WTC11 (cell line): ENCODE measurements at regions not wholly inside any gene's neighbourhood (a gene's known extent, or its start where the extent isn't known, plus 50 kb on each side); places are given as distances from the start of the nearest gene placed in this dataset.

Source experiments
- ATAC-seq: fragments of 200-7000 bp; cut with Tn5 transposase; 2 replicates; pipeline ENCODE4 v1.10.0; 2021; ENCODE audit warnings: mild to moderate bottlenecking, moderate library complexity
- CTCF ChIA-PET: fragments of 300-600 bp; sonication (Branson Sonifier 250); formaldehyde crosslinking; loops from one replicate; lab custom pipeline; 2021; ENCODE audit warnings: antibody characterized with exemption; lab: Charles Lee
- POLR2A ChIA-PET: fragments of 350-600 bp; sonication (Branson Sonifier 250); formaldehyde crosslinking; loops from one replicate; lab custom pipeline; 2021; ENCODE audit warnings: antibody characterized with exemption; lab: Charles Lee
- DNase-seq: peaks from one replicate; pipeline ENCODE4 v3.0.0; 2021; ENCODE audit warnings: low spot score
- H3K27ac Mint-ChIP-seq: 2 replicates; pipeline ENCODE4 v1.8.0; 2021; ENCODE audit warnings: mixed read lengths
- H3K27me3 Mint-ChIP-seq: 2 replicates; pipeline ENCODE4 v1.8.0; 2021; ENCODE audit warnings: low read depth, mild to moderate bottlenecking, moderate library complexity, mixed read lengths
- H3K36me3 Mint-ChIP-seq: 2 replicates; pipeline ENCODE4 v1.8.0; 2021; ENCODE audit warnings: mixed read lengths
- H3K4me1 Mint-ChIP-seq: 2 replicates; pipeline ENCODE4 v1.8.0; 2022; ENCODE audit warnings: mixed read lengths
- H3K4me3 Mint-ChIP-seq: 2 replicates; pipeline ENCODE4 v1.8.0; 2021; ENCODE audit warnings: mild to moderate bottlenecking, moderate library complexity, mixed read lengths
- H3K9me3 Mint-ChIP-seq: 2 replicates; pipeline ENCODE4 v1.8.0; 2021; ENCODE audit warnings: mixed read lengths
- CBFB ChIP-seq: sonication (generic); formaldehyde crosslinking; IDR thresholded peaks from 2 replicates; pipeline ENCODE4 v1.8.1; 2022; ENCODE audit warnings: mild to moderate bottlenecking, low read depth, missing genetic modification reagents
- GABPB1 ChIP-seq: sonication (generic); formaldehyde crosslinking; IDR thresholded peaks from 2 replicates; pipeline ENCODE4 v1.8.1; 2023; ENCODE audit warnings: mild to moderate bottlenecking, missing genetic modification reagents
- GRHL2 ChIP-seq: fragments of 250-450 bp; sonication (Bioruptor Pico); IDR thresholded peaks from 2 replicates; pipeline ENCODE4 v1.8.0; 2022; ENCODE audit warnings: mild to moderate bottlenecking, moderate library complexity; ENCODE audit not compliant: insufficient replicate concordance, severe bottlenecking
- GTF2I ChIP-seq: fragments of 250-450 bp; sonication (Bioruptor Pico); conservative IDR thresholded peaks from 2 replicates; pipeline ENCODE4 v1.4.0; 2021; ENCODE audit warnings: mild to moderate bottlenecking
- HMGA2 ChIP-seq: fragments of 250-450 bp; sonication (Bioruptor Pico); IDR thresholded peaks from 2 replicates; pipeline ENCODE4 v1.4.0; 2021; ENCODE audit warnings: mild to moderate bottlenecking, moderate library complexity
- JAZF1 ChIP-seq: fragments of 250-450 bp; sonication (Bioruptor Pico); IDR thresholded peaks from 2 replicates; pipeline ENCODE4 v1.9.0; 2021; ENCODE audit warnings: moderate library complexity, mild to moderate bottlenecking, inconsistent platforms
- NFE2L1 ChIP-seq: sonication (generic); formaldehyde crosslinking; IDR thresholded peaks from 2 replicates; pipeline ENCODE4 v1.8.1; 2023; ENCODE audit warnings: missing genetic modification reagents
- ZNF263 ChIP-seq: sonication (generic); formaldehyde crosslinking; IDR thresholded peaks from 2 replicates; pipeline ENCODE4 v1.8.1; 2022; ENCODE audit warnings: low read depth, mild to moderate bottlenecking, moderate library complexity, missing genetic modification reagents
- ZNF423 ChIP-seq: fragments of 250-450 bp; sonication (Bioruptor Pico); IDR thresholded peaks from 2 replicates; pipeline ENCODE4 v2.1.2; 2022; ENCODE audit warnings: mild to moderate bottlenecking, moderate library complexity
- ZNF512 ChIP-seq: sonication (generic); formaldehyde crosslinking; IDR thresholded peaks from 2 replicates; pipeline ENCODE4 v1.8.1; 2022; ENCODE audit warnings: missing genetic modification reagents, borderline replicate concordance
- ZNF671 ChIP-seq: fragments of 250-450 bp; sonication (Bioruptor Pico); IDR thresholded peaks from 2 replicates; pipeline ENCODE4 v1.8.0; 2021; ENCODE audit warnings: mild to moderate bottlenecking
- ZSCAN18 ChIP-seq: fragments of 250-450 bp; sonication (Bioruptor Pico); IDR thresholded peaks from 2 replicates; pipeline ENCODE4 v2.1.2; 2022; ENCODE audit warnings: mild to moderate bottlenecking, moderate library complexity
- TF ChIP-seq, protein P1 (sequence below): sonication (generic); formaldehyde crosslinking; IDR thresholded peaks from 2 replicates; pipeline ENCODE4 v1.8.0; 2023; ENCODE audit warnings: missing genetic modification reagents, mild to moderate bottlenecking, borderline replicate concordance
- TF ChIP-seq, protein P2 (sequence below): sonication (generic); formaldehyde crosslinking; IDR thresholded peaks from 2 replicates; pipeline ENCODE4 v1.8.1; 2023; ENCODE audit warnings: mild to moderate bottlenecking, missing genetic modification reagents, moderate library complexity
- TF ChIP-seq, protein P3 (sequence below): fragments of 250-450 bp; sonication (Bioruptor Pico); IDR thresholded peaks from 2 replicates; pipeline ENCODE4 v1.9.0; 2021; ENCODE audit warnings: mild to moderate bottlenecking, borderline replicate concordance
- TF ChIP-seq, protein P4 (sequence below): sonication (generic); formaldehyde crosslinking; IDR thresholded peaks from 2 replicates; pipeline ENCODE4 v1.8.1; 2023; ENCODE audit warnings: mild to moderate bottlenecking, missing genetic modification reagents
- TF ChIP-seq, protein P5 (sequence below): sonication (generic); formaldehyde crosslinking; IDR thresholded peaks from 2 replicates; pipeline ENCODE4 v1.8.0; 2022; ENCODE audit warnings: mild to moderate bottlenecking, missing genetic modification reagents

GRCh38 chr13:80483157-80483556 lies 142.2 kb upstream of the SPRY2 start (continued):
- TF ChIP-seq ZNF512, result no peak
- TF ChIP-seq, protein P1, sequence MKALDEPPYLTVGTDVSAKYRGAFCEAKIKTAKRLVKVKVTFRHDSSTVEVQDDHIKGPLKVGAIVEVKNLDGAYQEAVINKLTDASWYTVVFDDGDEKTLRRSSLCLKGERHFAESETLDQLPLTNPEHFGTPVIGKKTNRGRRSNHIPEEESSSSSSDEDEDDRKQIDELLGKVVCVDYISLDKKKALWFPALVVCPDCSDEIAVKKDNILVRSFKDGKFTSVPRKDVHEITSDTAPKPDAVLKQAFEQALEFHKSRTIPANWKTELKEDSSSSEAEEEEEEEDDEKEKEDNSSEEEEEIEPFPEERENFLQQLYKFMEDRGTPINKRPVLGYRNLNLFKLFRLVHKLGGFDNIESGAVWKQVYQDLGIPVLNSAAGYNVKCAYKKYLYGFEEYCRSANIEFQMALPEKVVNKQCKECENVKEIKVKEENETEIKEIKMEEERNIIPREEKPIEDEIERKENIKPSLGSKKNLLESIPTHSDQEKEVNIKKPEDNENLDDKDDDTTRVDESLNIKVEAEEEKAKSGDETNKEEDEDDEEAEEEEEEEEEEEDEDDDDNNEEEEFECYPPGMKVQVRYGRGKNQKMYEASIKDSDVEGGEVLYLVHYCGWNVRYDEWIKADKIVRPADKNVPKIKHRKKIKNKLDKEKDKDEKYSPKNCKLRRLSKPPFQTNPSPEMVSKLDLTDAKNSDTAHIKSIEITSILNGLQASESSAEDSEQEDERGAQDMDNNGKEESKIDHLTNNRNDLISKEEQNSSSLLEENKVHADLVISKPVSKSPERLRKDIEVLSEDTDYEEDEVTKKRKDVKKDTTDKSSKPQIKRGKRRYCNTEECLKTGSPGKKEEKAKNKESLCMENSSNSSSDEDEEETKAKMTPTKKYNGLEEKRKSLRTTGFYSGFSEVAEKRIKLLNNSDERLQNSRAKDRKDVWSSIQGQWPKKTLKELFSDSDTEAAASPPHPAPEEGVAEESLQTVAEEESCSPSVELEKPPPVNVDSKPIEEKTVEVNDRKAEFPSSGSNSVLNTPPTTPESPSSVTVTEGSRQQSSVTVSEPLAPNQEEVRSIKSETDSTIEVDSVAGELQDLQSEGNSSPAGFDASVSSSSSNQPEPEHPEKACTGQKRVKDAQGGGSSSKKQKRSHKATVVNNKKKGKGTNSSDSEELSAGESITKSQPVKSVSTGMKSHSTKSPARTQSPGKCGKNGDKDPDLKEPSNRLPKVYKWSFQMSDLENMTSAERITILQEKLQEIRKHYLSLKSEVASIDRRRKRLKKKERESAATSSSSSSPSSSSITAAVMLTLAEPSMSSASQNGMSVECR (CRISPR knock-in tag), result no peak
- no peak for TF ChIP-seq JAZF1 (CRISPR knock-in tag)
- TF ChIP-seq, all 79 proteins: peak for 0

- no peak for DNase-seq
- Mint-ChIP-seq H3K4me1 (no peaks in the 10 kb centered on the region), H3K27ac (no peak overlapping the region)
- POLR2A ChIA-PET, result no interaction called here
- no peak for TF ChIP-seq GRHL2 (CRISPR knock-in tag)
- TF ChIP-seq JAZF1 (CRISPR knock-in tag), result no peak
- no peak for TF ChIP-seq GTF2I (CRISPR knock-in tag)
- TF ChIP-seq, all 79 proteins: peak for 0
- Mint-ChIP-seq H3K4me3 (no peak overlapping the region), H3K27me3 (no peaks in the 10 kb centered on the region), H3K9me3 (no peaks in the 10 kb centered on the region), H3K36me3 (no peaks in the 10 kb centered on the region)
- ATAC-seq, result no peak
- CTCF ChIA-PET, result no interaction called here
These were observed 140.7 kb upstream of the SPRY2 start for GRCh38 chr13:80481588-80481987.

DNA sequence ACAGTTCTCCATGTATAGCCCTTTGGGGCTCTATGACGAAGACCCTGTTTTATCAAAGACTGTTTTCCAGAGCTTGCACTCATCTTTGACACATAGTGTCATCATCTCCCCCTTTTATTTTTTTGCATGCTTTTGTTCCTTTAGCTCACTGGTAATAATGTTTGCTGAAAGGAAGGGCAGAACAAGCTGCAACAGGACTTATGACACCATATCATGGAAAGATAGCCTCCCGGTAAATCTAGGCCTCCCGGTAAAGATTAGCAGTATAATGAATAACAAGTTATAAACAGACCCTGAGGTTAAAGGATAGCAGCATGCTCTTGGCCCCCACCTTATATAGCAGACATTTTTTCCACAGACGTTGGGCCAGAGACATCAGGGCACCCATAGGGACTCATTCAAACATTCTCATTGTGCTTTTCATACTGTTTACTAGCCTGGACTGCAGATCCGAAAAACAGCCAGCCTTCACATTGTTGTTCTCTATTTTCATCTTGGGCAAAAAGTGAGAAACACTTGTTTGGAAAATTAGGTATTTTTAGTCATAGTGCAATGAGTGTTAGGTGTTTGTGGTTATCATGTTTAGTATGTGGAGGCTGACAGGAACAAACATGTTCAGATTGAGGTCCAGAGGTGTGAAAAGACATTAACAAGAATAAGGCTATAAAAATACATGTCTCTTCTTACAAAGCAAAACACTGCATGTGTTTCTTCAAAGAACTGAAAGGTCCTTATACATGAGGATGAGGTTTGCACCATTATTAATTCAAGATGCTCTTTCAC lies 136.9 kb upstream of the SPRY2 start:
- DNase-seq (no peak), ATAC-seq (no peak)
- no peaks in the 10 kb centered on the region for H3K36me3 Mint-ChIP-seq
- H3K27ac Mint-ChIP-seq, result no peak overlapping the region
- no peaks in the 10 kb centered on the region for H3K9me3 Mint-ChIP-seq
- H3K4me1 Mint-ChIP-seq, result no peaks in the 10 kb centered on the region
- no peaks in the 10 kb centered on the region for H3K27me3 Mint-ChIP-seq
- CTCF ChIA-PET, result no interaction called here
- H3K4me3 Mint-ChIP-seq, result no peak overlapping the region
- POLR2A ChIA-PET, result no interaction called here
- TF ChIP-seq ZNF423, result no peak
- TF ChIP-seq ZNF671 (CRISPR knock-in tag), result no peak
- TF ChIP-seq GABPB1 (CRISPR knock-in tag), result no peak
- no peak for TF ChIP-seq NFE2L1
- no peak for TF ChIP-seq HMGA2
- no peak for TF ChIP-seq CBFB
- TF ChIP-seq, protein P2, sequence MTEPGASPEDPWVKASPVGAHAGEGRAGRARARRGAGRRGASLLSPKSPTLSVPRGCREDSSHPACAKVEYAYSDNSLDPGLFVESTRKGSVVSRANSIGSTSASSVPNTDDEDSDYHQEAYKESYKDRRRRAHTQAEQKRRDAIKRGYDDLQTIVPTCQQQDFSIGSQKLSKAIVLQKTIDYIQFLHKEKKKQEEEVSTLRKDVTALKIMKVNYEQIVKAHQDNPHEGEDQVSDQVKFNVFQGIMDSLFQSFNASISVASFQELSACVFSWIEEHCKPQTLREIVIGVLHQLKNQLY, result no peak
- TF ChIP-seq, protein P3, sequence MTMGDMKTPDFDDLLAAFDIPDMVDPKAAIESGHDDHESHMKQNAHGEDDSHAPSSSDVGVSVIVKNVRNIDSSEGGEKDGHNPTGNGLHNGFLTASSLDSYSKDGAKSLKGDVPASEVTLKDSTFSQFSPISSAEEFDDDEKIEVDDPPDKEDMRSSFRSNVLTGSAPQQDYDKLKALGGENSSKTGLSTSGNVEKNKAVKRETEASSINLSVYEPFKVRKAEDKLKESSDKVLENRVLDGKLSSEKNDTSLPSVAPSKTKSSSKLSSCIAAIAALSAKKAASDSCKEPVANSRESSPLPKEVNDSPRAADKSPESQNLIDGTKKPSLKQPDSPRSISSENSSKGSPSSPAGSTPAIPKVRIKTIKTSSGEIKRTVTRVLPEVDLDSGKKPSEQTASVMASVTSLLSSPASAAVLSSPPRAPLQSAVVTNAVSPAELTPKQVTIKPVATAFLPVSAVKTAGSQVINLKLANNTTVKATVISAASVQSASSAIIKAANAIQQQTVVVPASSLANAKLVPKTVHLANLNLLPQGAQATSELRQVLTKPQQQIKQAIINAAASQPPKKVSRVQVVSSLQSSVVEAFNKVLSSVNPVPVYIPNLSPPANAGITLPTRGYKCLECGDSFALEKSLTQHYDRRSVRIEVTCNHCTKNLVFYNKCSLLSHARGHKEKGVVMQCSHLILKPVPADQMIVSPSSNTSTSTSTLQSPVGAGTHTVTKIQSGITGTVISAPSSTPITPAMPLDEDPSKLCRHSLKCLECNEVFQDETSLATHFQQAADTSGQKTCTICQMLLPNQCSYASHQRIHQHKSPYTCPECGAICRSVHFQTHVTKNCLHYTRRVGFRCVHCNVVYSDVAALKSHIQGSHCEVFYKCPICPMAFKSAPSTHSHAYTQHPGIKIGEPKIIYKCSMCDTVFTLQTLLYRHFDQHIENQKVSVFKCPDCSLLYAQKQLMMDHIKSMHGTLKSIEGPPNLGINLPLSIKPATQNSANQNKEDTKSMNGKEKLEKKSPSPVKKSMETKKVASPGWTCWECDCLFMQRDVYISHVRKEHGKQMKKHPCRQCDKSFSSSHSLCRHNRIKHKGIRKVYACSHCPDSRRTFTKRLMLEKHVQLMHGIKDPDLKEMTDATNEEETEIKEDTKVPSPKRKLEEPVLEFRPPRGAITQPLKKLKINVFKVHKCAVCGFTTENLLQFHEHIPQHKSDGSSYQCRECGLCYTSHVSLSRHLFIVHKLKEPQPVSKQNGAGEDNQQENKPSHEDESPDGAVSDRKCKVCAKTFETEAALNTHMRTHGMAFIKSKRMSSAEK (CRISPR knock-in tag), result no peak
- TF ChIP-seq ZSCAN18, result no peak
- TF ChIP-seq ZNF263 (CRISPR knock-in tag), result no peak
- TF ChIP-seq, protein P4, sequence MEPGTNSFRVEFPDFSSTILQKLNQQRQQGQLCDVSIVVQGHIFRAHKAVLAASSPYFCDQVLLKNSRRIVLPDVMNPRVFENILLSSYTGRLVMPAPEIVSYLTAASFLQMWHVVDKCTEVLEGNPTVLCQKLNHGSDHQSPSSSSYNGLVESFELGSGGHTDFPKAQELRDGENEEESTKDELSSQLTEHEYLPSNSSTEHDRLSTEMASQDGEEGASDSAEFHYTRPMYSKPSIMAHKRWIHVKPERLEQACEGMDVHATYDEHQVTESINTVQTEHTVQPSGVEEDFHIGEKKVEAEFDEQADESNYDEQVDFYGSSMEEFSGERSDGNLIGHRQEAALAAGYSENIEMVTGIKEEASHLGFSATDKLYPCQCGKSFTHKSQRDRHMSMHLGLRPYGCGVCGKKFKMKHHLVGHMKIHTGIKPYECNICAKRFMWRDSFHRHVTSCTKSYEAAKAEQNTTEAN (CRISPR knock-in tag), result no peak
- TF ChIP-seq, protein P5, sequence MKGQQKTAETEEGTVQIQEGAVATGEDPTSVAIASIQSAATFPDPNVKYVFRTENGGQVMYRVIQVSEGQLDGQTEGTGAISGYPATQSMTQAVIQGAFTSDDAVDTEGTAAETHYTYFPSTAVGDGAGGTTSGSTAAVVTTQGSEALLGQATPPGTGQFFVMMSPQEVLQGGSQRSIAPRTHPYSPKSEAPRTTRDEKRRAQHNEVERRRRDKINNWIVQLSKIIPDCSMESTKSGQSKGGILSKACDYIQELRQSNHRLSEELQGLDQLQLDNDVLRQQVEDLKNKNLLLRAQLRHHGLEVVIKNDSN (CRISPR knock-in tag), result no peak
